ENCODE measurements at regions not wholly inside any gene's neighbourhood (a gene's known extent, or its start where the extent isn't known, plus 50 kb on each side); places are given as distances from the start of the nearest gene placed in this dataset.

DNA sequence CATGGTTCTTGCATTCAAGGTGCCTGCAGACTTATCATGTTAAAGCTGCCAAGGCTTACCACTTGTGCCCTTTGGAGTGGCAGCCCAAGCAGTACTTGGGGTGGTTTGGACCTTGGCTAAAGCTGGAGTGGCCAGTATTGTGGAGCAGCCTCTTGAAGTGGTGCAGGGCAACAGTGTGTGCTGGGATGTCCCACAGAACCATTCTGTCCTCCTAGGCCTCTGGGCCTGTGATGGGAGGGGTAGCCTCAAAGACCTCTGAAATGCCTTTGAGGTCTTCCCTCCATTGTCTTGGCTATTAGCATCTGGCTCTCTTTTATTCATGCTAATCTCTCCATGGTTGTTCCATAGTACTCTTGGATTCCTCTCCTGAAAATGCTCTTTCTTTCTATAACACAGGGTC lies 78.2 kb upstream of the SLC24A4 start:
- TF ChIP-seq, protein P1, sequence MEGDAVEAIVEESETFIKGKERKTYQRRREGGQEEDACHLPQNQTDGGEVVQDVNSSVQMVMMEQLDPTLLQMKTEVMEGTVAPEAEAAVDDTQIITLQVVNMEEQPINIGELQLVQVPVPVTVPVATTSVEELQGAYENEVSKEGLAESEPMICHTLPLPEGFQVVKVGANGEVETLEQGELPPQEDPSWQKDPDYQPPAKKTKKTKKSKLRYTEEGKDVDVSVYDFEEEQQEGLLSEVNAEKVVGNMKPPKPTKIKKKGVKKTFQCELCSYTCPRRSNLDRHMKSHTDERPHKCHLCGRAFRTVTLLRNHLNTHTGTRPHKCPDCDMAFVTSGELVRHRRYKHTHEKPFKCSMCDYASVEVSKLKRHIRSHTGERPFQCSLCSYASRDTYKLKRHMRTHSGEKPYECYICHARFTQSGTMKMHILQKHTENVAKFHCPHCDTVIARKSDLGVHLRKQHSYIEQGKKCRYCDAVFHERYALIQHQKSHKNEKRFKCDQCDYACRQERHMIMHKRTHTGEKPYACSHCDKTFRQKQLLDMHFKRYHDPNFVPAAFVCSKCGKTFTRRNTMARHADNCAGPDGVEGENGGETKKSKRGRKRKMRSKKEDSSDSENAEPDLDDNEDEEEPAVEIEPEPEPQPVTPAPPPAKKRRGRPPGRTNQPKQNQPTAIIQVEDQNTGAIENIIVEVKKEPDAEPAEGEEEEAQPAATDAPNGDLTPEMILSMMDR (IDR thresholded peaks at IDR 0.05; ENCODE audit: insufficient read depth, low read length), result no peak
- TF ChIP-seq POLR2AphosphoS5 (IDR thresholded peaks at IDR 0.05; ENCODE audit: low read depth) (no peak), SPI1 (IDR thresholded peaks at IDR 0.05; ENCODE audit: borderline replicate concordance, low read depth) (no peak), GABPA (IDR thresholded peaks at IDR 0.05; ENCODE audit: low read depth) (no peak)
- TF ChIP-seq, protein P2, sequence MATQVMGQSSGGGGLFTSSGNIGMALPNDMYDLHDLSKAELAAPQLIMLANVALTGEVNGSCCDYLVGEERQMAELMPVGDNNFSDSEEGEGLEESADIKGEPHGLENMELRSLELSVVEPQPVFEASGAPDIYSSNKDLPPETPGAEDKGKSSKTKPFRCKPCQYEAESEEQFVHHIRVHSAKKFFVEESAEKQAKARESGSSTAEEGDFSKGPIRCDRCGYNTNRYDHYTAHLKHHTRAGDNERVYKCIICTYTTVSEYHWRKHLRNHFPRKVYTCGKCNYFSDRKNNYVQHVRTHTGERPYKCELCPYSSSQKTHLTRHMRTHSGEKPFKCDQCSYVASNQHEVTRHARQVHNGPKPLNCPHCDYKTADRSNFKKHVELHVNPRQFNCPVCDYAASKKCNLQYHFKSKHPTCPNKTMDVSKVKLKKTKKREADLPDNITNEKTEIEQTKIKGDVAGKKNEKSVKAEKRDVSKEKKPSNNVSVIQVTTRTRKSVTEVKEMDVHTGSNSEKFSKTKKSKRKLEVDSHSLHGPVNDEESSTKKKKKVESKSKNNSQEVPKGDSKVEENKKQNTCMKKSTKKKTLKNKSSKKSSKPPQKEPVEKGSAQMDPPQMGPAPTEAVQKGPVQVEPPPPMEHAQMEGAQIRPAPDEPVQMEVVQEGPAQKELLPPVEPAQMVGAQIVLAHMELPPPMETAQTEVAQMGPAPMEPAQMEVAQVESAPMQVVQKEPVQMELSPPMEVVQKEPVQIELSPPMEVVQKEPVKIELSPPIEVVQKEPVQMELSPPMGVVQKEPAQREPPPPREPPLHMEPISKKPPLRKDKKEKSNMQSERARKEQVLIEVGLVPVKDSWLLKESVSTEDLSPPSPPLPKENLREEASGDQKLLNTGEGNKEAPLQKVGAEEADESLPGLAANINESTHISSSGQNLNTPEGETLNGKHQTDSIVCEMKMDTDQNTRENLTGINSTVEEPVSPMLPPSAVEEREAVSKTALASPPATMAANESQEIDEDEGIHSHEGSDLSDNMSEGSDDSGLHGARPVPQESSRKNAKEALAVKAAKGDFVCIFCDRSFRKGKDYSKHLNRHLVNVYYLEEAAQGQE (IDR thresholded peaks at IDR 0.05; ENCODE audit: insufficient replicate concordance, low read depth), result no peak

All from HL-60 (cell line).